ENCODE measurements at regions not wholly inside any gene's neighbourhood (a gene's known extent, or its start where the extent isn't known, plus 50 kb on each side); places are given as distances from the start of the nearest gene placed in this dataset.

- Histone ChIP-seq H3K27me3 (no peaks in the 10 kb centered on the region), H3K27ac (no peak overlapping the region), H3K4me3 (no peak overlapping the region), H3K4me1 (peaks cover 6% of the 10 kb centered on the region), H3K9me3 (no peaks in the 10 kb centered on the region), H3K36me3 (ENCODE audit: low read depth, missing control alignments) (no peaks in the 10 kb centered on the region)
- WGBS, 2 donors: 96 to 100% methylated on average over 1 of the region's 1 CpG
- intact Hi-C loops (cut with DNase I; ENCODE audit: low total_unique reads): no loop called here
- no peak for DNase-seq
- TF ChIP-seq POLR2A (IDR thresholded peaks at IDR 0.05): no peak
- TF ChIP-seq, protein P1, sequence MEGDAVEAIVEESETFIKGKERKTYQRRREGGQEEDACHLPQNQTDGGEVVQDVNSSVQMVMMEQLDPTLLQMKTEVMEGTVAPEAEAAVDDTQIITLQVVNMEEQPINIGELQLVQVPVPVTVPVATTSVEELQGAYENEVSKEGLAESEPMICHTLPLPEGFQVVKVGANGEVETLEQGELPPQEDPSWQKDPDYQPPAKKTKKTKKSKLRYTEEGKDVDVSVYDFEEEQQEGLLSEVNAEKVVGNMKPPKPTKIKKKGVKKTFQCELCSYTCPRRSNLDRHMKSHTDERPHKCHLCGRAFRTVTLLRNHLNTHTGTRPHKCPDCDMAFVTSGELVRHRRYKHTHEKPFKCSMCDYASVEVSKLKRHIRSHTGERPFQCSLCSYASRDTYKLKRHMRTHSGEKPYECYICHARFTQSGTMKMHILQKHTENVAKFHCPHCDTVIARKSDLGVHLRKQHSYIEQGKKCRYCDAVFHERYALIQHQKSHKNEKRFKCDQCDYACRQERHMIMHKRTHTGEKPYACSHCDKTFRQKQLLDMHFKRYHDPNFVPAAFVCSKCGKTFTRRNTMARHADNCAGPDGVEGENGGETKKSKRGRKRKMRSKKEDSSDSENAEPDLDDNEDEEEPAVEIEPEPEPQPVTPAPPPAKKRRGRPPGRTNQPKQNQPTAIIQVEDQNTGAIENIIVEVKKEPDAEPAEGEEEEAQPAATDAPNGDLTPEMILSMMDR (IDR thresholded peaks at IDR 0.05): no peak
Measured at GRCh38 chr2:12066986-12067385, 320.6 kb downstream of the LPIN1 start.

DNA sequence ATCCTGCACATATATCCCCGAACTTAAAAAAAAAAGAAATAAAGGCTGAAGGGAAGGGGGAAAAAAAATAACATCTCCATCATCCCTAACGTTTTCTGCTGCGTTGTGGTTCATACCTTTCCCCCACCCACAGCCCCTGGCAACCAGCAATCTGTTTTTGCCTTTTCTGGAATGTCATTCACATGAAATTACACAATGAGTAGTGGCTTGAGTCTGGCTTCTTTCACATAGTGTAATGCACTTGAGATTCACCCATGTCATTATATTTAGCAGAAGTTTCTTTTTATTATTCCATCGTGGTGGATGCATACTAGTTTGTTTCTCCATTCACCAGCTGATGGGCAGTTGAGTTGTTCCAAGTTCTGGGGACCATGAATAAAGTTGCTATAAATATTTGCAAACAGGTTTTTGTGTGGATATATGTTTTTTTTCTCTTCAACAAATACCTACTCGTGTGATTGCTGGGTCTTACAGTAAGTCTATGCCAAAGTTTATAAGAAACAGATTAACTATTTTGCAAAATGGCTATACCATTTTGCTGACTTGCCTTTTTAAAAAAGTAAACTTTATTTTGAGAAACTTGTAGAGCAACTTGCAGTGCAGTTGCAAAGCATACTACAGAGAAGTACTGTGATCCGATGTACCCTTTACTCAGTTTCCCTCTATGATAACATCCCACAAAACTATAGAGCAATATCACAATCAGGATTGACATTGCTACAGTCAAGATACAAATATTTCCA lies 322.5 kb downstream of the LPIN1 start:
- Histone ChIP-seq H3K27me3 (no peaks in the 10 kb centered on the region), H3K4me1 (peaks cover 5% of the 10 kb centered on the region), H3K27ac (no peak overlapping the region), H3K36me3 (ENCODE audit: low read depth, missing control alignments) (no peaks in the 10 kb centered on the region), H3K9me3 (no peaks in the 10 kb centered on the region), H3K4me3 (no peak overlapping the region)
- intact Hi-C loops (cut with DNase I; ENCODE audit: low total_unique reads): no loop called here
- TF ChIP-seq, protein P1 (IDR thresholded peaks at IDR 0.05): no peak
- no peak for TF ChIP-seq POLR2A (IDR thresholded peaks at IDR 0.05)
- 51 to 64% methylated on average over 6 of the region's 6 CpGs for WGBS, 2 donors
- DNase-seq: no peak

DNA sequence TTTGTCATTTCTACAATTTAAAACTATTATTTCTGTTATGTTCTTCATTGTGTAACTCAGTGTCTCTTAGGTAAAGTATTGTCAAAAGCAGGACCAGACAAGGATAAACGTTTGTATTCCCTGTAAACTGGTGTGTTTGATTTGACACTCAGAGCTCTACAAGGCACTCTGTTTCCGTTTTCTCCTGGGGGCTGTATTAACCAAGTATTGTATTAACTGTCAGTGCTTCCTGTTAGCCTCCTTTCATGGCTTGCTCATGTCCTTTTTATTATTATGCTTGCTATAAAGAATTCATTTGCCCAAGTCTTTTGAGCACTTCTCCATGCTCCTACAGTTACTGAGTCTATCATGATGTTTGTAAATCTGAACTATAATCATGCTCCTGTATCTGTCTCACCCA lies 323.7 kb downstream of the LPIN1 start:
- Histone ChIP-seq H3K4me3 (no peak overlapping the region), H3K9me3 (no peaks in the 10 kb centered on the region), H3K27ac (no peak overlapping the region), H3K27me3 (no peaks in the 10 kb centered on the region), H3K36me3 (ENCODE audit: low read depth, missing control alignments) (no peaks in the 10 kb centered on the region), H3K4me1 (peaks cover 5% of the 10 kb centered on the region)
- TF ChIP-seq, protein P1 (IDR thresholded peaks at IDR 0.05): no peak
- no peak for TF ChIP-seq POLR2A (IDR thresholded peaks at IDR 0.05)
- DNase-seq: no peak
- WGBS, 2 donors: 64 to 76% methylated on average over 2 of the region's 2 CpGs
- intact Hi-C loops (cut with DNase I; ENCODE audit: low total_unique reads): no loop called here

DNA sequence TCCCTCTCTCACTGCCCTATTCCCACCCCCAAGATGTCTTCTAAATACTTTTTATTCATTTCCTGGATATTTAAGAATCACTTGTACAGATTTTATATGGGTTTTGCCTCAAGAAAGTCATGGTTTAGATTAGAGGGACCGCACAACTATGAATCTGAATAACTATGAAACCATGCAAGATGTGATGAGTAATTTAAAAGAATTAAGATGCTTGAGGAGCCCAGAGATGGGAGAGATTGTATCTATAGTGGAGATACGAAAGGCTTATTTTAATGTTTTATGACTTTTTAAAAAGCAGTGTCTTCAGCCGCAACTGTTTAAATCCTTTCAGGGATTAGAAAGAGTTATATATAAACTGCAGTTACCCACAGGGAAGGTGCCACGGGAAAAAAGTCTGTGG lies 324.1 kb downstream of the LPIN1 start:
- WGBS, 2 donors: 90 to 93% methylated on average over 4 of the region's 4 CpGs
- H3K9me3 ChIP-seq: no peaks in the 10 kb centered on the region
- peaks cover 5% of the 10 kb centered on the region for H3K4me1 ChIP-seq
- no peaks in the 10 kb centered on the region for H3K27me3 ChIP-seq
- intact Hi-C loops (cut with DNase I; ENCODE audit: low total_unique reads): no loop called here
- no peak overlapping the region for H3K27ac ChIP-seq
- no peaks in the 10 kb centered on the region for H3K36me3 ChIP-seq (ENCODE audit: low read depth, missing control alignments)
- no peak overlapping the region for H3K4me3 ChIP-seq
- TF ChIP-seq, protein P1 (IDR thresholded peaks at IDR 0.05): no peak
- no peak for TF ChIP-seq POLR2A (IDR thresholded peaks at IDR 0.05)
- no peak for DNase-seq

- no peaks in the 10 kb centered on the region for H3K36me3 ChIP-seq (ENCODE audit: low read depth, missing control alignments)
- H3K9me3 ChIP-seq: no peaks in the 10 kb centered on the region
- intact Hi-C loops (cut with DNase I; ENCODE audit: low total_unique reads): no loop called here
- H3K27me3 ChIP-seq: no peaks in the 10 kb centered on the region
- H3K4me3 ChIP-seq: no peak overlapping the region
- TF ChIP-seq, protein P1 (IDR thresholded peaks at IDR 0.05): no peak
- TF ChIP-seq POLR2A (IDR thresholded peaks at IDR 0.05): no peak
- H3K4me1 ChIP-seq: peaks cover 5% of the 10 kb centered on the region
- no peak overlapping the region for H3K27ac ChIP-seq
- no peak for DNase-seq
Measured at GRCh38 chr2:12071318-12071717, 324.9 kb downstream of the LPIN1 start.
